ENCODE measurements at regions not wholly inside any gene's neighbourhood (a gene's known extent, or its start where the extent isn't known, plus 50 kb on each side); places are given as distances from the start of the nearest gene placed in this dataset.

DNA sequence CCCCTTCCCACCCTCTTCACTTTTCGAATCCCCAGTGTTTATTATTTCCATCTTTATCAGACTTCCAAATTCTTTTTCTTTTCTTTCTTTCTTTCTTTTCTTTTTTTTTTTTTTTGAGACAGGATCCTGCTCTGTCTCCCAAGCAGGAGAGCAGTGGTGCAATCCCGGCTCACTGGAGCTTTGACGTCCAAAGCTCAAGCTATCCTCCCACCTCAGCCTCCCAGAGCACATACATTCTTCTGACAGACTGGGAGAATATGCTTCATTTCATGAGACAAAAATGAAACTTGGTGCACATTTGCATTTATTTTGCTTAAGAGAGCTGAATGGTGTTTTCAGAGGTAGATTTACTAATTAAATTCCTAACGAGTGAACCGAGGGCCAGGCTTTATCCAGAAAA, 80.1 kb upstream of the FZD8 start:
- DNase-seq (ENCODE audit: low read depth in 2 of 3, low spot score in 1 of 3): no peak

DNA sequence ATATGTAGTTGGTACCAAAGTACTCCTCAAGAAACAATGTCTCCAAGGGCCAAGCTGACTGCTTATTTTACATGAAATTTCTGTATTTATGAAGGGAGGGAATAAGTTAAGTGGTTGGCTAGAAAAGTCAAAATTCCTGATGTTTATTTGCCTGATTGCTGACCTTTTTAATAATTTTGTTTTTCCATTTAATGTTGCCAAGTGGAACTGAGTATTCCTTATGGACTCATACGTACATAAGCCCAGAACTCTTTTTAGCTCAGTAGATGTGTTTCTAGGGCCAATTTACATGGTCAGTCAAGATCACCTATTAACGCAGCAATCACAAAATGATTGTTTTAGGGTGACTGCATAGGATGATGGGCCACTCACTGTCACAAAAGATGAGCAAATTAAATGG, 78.3 kb upstream of the FZD8 start:
- no peak for DNase-seq (ENCODE audit: low read depth in 2 of 3, low spot score in 1 of 3)

DNA sequence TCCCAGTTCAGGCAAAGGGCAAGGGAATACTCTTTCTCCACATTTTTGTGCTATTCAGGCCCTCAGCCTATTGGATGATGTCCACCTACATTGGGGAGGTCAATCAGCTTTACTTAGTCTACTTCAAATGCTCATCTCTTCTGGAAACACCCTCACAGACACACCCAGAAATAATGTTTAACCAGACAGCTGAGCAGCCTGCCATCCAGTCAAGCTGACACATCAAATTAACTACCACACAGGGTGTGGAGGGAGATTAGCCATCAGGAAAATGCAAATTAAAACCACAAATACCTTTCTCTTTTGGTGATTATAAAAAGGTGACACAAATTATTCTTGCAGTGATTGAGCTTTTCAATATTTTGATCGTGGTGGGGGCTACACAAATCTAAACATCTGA, 74.7 kb upstream of the FZD8 start:
- DNase-seq (ENCODE audit: low read depth in 2 of 3, low spot score in 1 of 3): no peak

DNA sequence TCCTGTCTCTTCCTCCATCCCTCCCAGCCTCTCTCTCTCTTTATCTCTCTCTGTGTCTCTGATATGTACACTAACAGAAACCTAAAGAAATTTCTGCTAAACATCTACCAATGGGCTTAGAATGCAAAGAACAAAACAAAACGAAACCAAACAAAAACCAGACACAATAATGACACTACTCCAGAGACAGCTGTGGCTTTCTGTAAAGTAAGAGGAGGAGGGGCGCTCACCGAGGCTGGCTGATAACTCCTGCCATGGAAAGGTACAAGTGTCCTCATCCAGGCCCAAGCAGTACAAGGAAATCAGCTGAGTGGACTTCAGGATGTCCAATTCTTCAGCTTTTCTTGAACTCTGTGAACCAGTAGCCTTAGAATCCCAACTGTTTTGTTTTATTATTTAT, 70.4 kb upstream of the FZD8 start:
- no peak for DNase-seq (ENCODE audit: low read depth in 2 of 3, low spot score in 1 of 3)

DNA sequence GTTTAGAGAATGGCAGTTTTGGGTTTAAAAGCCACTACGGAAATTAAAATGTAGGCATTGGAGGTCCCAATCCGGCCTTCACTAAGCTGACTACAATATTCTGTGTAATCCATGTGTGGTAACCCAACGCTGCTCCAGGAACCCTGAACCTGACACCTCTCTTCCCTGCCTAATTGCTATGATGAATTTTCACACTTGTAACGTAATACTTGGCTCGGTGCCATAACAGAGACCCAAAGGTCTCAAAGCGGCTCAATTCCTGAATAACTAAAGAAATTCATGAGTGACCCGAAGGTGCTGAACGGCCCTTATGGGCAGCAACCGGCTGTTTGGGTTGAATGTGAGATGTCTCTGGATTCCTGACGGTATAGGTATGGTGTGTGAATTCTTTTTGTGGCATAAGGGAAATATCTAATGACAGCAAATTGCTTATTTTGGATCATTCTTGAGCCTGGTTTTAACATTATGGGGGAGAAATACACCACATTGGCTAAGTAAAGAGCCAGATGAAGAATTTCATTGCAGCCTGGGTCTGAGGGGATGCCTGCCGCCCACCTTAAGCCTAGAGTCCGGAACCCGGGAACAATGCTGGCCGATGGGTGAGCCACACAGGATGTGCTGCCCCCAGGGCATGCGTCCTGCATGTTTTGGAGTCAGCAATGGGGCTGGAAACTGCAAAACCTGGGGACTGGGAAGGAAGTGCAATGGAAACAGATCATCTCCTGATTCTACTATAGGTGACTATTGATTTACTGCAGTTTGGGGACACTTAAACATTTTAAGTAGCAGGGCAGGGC, 69.7 kb upstream of the FZD8 start:
- DNase-seq (ENCODE audit: low read depth in 2 of 3, low spot score in 1 of 3): no peak

DNA sequence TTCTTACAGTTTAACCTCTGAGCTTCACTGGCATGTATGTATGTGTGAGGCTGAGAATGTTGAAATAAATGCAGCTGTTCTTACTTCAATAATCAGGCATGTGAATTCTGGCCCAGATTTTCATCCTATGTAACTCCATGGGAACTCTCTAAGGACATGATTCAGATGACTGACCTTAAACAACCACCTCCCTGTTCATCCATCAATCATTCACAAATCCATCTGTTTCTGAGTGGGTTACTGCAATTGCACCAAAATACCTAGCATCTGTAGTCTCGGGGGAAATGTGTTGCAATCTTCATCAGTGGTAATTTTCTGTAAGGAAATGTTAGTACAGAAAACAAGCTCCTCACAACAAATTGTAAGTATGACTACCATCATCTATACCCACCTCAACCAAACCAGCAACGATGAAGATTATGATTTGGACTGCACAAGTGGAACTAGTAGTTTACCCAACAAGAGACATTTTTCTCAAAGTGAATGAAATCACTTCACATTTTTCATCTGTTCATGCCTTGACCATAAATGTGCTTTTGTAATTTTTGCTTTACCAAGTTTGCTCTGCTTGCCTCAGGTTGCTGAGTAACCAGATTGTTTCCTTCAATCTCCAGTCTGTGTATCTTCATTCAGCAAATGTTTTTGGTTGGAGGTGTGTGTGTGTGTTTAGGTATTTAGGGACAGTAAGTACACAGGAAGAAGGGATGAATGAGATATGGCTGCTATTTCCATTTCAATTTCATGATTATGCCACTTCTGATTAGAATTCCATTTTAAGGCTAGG, 65.7 kb upstream of the FZD8 start:
- no peak for DNase-seq (ENCODE audit: low read depth in 2 of 3, low spot score in 1 of 3)

DNA sequence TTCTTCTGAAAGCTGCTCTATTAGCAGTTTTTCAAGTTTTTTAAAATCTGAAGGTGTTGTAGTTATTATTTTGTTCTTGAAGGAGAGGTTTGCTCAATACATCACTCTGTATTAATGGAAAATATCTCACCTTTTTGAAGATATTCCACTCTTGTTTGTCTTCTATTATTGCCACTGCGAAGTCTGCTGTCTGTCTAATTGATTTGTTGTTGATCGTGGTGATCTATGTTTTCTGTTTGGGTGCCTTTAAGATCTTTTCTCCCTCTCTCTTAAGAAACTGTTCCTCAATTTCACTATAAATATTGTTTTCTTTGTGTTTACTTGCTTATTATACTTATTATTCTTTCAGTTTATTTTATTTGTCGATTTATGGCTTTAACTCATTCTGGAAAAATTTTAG, 64.9 kb upstream of the FZD8 start:
- DNase-seq (ENCODE audit: low read depth in 2 of 3, low spot score in 1 of 3): no peak

DNA sequence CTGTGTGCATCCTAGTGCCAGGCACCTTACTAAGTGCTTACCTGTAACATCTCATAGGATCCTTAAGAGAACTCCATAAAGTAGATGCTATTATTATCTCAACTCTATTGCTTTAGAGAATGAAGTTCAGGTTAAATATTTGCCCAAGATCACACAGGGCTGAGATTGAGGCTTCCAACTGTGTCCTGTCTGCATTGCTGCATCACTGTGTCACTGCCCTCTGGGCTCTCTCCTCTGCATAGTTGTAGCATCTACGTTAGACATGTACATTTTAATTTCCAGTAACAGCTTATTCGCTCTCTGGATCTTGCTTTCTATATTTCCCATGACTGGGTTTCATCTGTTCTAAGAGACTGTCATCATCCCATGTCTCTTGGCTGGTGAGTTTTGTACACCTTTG, 63.6 kb upstream of the FZD8 start:
- no peak for DNase-seq (ENCODE audit: low read depth in 2 of 3, low spot score in 1 of 3)

DNA sequence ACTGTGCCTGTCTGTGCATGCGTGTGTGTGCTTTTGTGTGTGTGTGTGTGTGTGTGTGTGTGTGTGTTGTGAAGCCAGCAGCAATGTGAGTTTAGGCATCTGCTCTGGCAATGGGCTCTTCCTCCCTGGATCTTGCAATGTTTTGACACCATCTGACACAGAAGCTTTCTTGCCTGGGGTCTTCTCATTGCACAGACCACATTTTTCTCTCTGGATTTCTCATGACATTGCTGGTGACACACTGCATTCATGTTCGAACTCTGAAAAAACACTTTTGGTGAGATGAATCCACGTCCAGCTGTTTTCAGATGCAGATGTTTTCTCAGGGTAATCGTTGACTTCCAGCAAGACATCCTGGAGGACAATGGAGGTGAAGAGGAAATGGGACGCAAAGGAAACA, 63.0 kb upstream of the FZD8 start:
- DNase-seq (ENCODE audit: low read depth in 2 of 3, low spot score in 1 of 3): no peak

DNA sequence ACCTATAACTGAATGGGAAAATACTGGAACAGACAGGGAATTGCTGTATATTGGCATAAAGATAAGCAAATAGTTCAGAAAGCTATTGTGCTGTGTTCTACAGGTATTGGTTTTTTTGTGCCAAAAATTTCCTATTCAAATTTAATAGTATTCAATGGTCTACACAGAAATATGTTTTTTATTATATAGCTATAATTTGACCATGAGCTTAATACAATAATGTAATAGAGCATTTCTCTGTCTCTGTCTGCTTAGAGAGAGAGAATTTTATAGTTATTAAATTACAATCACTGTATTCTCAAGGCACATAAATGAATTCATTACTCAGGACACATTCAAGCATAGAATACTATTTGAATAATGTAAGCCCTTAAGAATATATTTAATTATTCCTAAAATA, 62.3 kb upstream of the FZD8 start:
- no peak for DNase-seq (ENCODE audit: low read depth in 2 of 3, low spot score in 1 of 3)

DNA sequence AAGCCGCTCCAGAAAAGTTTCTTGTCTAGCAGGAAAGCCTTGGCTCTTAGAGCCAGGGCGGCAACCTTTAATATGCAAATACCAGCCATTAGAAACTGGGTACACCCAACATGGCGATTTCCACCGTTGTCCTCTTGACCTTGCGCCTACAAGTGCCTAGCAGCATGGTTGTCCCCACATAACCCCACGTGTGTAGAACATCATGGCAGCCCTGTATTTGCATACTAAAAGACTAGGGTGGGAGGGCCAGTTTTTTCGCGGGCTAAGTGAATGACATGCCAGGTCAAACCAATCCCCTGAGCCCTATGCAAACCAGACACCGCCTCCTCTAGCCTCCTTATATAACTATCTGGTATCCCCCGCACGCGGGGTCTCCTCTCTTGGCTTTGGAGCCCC, 58.4 kb upstream of the FZD8 start:
- DNase-seq (ENCODE audit: low read depth in 2 of 3, low spot score in 1 of 3): no peak

DNA sequence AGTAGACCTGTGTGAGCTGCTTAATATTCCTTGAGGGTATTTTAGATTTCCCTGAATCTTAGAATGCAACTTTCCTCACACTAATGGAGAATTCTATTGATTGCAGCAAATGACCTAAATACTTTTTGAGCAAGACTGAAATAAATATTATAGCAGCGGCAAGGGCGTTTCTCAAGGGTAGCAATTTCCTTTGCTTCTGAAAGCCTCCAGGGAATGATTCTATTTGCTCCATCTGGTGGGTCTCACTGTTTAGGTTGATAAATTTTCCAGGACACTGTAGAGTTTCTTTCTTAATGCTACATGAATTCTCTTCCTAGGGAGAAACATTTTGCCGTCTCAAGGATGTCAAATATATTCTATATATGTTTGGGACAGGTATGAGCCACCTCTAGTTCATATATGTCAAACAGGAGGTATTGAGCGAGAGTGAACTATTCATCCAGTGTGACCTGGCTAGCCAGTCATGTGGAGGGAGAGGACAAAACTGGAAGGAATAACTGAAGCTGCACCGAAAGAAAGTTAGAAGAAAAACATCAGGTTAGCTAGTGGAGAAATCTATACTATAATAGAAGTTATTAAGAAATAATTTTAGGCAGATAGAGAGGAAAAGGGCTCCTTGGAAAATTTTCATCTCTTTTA, 57.9 kb upstream of the FZD8 start:
- no peak for DNase-seq (ENCODE audit: low read depth in 2 of 3, low spot score in 1 of 3)

DNA sequence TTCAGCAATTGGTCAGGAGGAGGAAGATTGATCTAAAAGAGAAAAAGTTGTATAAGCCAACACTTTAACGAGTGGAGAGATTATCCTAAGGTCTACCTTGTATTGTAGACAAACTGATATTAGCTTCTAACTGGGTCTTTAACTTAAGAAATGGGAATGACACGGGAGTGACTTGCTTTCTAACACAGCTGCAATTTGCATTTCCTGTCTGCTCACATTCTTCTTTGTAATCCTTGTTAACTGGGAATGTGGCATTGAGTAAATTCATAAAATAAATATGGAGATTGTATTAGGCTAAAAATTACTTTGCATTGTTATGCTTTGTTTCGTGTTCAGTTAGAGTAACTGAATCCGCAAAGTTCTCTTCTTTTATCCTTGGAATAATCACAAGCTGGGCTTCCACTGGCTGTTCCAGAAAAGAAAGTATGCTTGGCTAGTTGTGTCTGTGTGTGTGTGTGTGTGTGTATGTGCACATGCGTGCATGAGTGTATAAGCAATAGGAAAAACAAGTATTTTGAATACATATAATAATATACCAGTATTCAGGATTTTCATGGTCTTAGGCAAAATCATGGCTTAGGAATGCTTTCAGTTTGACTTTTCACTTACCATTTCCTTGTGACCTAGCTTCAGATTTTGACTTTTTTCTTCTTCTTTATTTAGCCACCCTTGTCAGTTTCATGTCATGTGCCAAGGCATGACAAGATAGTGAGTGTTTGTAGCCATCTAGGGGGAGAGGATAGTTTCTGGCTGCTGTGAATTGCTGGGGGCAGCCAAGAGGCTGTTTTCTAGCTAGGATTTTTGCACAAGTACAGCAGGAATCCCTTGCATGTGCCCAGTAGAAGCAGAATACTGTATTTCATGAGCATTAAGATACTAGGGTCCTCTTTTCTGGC, 54.5 kb upstream of the FZD8 start:
- DNase-seq (ENCODE audit: low read depth in 2 of 3, low spot score in 1 of 3): no peak

DNA sequence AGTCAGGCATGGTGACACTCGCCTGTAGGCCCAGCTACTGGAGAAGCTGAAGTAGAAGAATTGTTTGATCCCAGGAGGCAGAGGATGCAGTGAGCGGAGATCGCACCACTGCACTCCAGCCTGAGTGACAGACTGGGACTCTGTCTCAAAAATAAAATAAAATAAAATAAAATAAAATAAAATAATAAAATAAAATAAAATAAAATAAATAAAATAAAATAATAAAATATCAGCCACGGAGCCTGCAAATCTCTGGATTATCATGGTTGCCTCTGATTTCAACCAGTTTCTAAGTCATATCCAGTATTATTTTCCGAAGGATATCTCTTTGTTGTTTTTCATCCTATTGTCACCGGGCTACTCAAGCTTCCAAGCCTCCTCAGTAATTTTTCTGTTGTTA, 51.7 kb upstream of the FZD8 start:
- DNase-seq (ENCODE audit: low read depth in 2 of 3, low spot score in 1 of 3): no peak
